DOHH2 (cell line): ENCODE measurements at regions not wholly inside any gene's neighbourhood (a gene's known extent, or its start where the extent isn't known, plus 50 kb on each side); places are given as distances from the start of the nearest gene placed in this dataset.

Experiments used
- EZH2phosphoT487 ChIP-seq: fragments of 200-600 bp; sonication (generic); IDR thresholded peaks from 2 replicates; pipeline ENCODE4 v1.6.1; 2017; ENCODE audit warnings: borderline replicate concordance, mild to moderate bottlenecking, antibody characterized with exemption, low read length, moderate library complexity, mixed read lengths
- TF ChIP-seq, protein P1 (sequence below): fragments of 200-600 bp; sonication (generic); IDR thresholded peaks from one replicate; pipeline ENCODE4 v1.5.1; 2014; ENCODE audit warnings: antibody characterized with exemption, mild to moderate bottlenecking, low read depth, low read length; ENCODE audit not compliant: poor library complexity, severe bottlenecking

DNA sequence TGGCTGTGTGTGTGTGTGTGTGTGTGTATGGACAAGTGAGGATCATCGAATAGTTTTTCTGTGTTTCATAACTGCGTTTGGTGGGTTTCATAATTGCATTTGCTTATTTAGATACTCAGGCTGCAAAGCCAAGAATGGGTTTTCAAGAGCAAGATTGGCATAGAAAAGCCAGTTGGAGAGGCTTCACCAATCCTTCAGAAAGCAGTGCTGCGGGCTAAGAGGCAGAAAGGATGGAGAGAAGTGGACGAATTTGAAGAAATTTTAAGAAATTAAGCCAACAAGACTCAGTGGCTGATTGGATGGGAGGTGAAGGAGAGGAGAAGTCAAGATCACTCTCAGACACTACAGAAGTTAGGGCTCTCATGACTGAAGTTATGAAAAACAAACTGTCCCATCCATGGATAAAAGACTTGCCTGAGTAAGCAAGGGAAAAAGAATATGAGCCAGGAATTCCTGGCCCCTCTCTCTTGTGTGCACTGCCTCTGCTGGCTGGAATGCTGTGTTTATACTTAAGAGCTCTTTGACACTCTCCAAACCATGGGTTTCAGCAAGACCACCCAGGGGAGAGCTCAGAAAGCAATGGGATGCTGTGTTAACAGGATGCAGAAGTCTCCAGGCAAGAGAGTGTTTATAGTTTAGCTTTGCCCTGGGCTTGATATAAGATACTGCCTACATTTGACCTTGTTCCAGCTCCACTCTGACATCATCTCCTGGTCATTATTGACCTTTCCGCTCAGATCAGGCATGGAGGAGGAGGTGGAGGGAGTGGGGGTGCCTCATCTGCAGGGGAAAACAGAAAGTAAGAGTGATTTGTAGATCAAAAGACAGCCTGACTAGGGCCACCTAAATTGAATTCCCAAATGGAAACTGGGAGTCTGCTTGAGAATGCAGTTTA, 232.0 kb upstream of the PLXNA2 start:
- TF ChIP-seq, protein P1, sequence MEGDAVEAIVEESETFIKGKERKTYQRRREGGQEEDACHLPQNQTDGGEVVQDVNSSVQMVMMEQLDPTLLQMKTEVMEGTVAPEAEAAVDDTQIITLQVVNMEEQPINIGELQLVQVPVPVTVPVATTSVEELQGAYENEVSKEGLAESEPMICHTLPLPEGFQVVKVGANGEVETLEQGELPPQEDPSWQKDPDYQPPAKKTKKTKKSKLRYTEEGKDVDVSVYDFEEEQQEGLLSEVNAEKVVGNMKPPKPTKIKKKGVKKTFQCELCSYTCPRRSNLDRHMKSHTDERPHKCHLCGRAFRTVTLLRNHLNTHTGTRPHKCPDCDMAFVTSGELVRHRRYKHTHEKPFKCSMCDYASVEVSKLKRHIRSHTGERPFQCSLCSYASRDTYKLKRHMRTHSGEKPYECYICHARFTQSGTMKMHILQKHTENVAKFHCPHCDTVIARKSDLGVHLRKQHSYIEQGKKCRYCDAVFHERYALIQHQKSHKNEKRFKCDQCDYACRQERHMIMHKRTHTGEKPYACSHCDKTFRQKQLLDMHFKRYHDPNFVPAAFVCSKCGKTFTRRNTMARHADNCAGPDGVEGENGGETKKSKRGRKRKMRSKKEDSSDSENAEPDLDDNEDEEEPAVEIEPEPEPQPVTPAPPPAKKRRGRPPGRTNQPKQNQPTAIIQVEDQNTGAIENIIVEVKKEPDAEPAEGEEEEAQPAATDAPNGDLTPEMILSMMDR, result no peak
- TF ChIP-seq EZH2phosphoT487, result no peak
